ENCODE measurements at regions not wholly inside any gene's neighbourhood (a gene's known extent, or its start where the extent isn't known, plus 50 kb on each side); places are given as distances from the start of the nearest gene placed in this dataset.

DNA sequence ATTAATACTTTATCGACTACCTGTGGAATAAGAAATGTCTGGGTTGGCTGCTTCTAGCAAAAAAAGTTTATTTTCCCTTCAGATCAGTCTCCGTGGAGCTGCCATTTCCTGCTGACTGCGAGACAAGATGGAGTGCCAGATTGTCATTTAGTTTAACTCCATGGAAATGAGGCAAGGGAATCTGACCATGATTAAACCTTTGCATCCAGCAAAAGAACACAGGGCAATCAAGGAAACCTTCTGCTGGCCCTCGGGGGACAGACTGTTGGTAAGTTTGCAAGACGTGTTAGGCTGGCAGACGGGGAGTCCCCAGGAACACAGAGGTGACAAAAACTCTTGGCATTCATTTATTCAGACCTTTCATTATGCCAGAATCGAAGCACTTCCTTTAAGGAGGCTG lies 52.2 kb upstream of the SPACA1 start:
- no peak overlapping the region for H3K4me2 ChIP-seq (ENCODE audit: low read length)
- CTCF ChIA-PET (ENCODE audit: unreplicated experiment): interaction anchor here (0.5 kb wide), 1 partner anchor 469 kb away, joined by 3 read pairs; no protein-coding TSS in a partner anchor
- H3K9me2 ChIP-seq (ENCODE audit: insufficient read depth, low read length): no peaks in the 10 kb centered on the region
- no peaks in the 10 kb centered on the region for H3K79me2 ChIP-seq (ENCODE audit: insufficient read depth, low read depth, low read length)
- H2AFZ ChIP-seq (ENCODE audit: low read length): peak overlapping the region; percentile 31; the same call in 1 of the 2 replicates
- H3K4me3 ChIP-seq (ENCODE audit: low read depth, low read length, poor library complexity, severe bottlenecking): no peak overlapping the region
- no peak for DNase-seq (ENCODE audit: low spot score)
- intact Hi-C loops (cut with micrococcal nuclease; ENCODE audit: unreplicated experiment): no loop called here
- POLR2A ChIA-PET: interaction anchor here (0.7 kb wide), 1 partner anchor 301 kb away, joined by 3 read pairs; no protein-coding TSS in a partner anchor
- H3K4me1 ChIP-seq (ENCODE audit: insufficient read depth, low read length, poor library complexity, severe bottlenecking): peaks cover 12% of the 10 kb centered on the region
- TF ChIP-seq, protein P1, sequence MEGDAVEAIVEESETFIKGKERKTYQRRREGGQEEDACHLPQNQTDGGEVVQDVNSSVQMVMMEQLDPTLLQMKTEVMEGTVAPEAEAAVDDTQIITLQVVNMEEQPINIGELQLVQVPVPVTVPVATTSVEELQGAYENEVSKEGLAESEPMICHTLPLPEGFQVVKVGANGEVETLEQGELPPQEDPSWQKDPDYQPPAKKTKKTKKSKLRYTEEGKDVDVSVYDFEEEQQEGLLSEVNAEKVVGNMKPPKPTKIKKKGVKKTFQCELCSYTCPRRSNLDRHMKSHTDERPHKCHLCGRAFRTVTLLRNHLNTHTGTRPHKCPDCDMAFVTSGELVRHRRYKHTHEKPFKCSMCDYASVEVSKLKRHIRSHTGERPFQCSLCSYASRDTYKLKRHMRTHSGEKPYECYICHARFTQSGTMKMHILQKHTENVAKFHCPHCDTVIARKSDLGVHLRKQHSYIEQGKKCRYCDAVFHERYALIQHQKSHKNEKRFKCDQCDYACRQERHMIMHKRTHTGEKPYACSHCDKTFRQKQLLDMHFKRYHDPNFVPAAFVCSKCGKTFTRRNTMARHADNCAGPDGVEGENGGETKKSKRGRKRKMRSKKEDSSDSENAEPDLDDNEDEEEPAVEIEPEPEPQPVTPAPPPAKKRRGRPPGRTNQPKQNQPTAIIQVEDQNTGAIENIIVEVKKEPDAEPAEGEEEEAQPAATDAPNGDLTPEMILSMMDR (conservative IDR thresholded peaks at IDR 0.05; ENCODE audit: low read length): no peak
- TF ChIP-seq EZH2phosphoT487 (IDR thresholded peaks at IDR 0.05; ENCODE audit: borderline replicate concordance, low read depth, low read length): no peak
- no peak overlapping the region for H3K27ac ChIP-seq (ENCODE audit: low read depth, low read length, poor library complexity, severe bottlenecking)
- H3K36me3 ChIP-seq (ENCODE audit: insufficient read depth, low read length): no peaks in the 10 kb centered on the region
- no TSS peak for BruUV-seq (replicated peaks)
- H4K20me1 ChIP-seq (ENCODE audit: insufficient read depth, low read length): no peaks in the 10 kb centered on the region
- H3K9me3 ChIP-seq (ENCODE audit: low read length): no peaks in the 10 kb centered on the region

DNA sequence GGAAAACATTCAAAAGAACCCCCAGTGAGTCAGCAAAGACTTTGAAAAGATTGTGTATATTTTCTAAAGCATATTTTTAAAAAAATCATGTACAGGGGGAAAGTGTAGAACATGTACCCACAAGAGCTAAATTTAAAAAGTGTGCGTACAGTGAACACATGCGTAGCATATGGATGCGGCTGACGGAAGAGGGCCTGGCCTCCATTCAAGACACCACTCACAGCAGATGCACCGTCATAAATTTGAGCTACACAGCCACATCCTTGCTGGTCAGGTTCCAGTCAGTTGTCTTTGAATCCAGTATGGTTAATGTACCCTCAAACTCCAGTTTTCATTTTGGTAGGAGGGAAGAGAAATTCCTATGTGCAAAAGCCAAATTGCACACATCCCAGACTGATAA lies 54.3 kb upstream of the SPACA1 start:
- Histone ChIP-seq H3K27ac (ENCODE audit: low read depth, low read length, poor library complexity, severe bottlenecking) (no peak overlapping the region), H3K4me2 (ENCODE audit: low read length) (no peak overlapping the region), H3K4me1 (ENCODE audit: insufficient read depth, low read length, poor library complexity, severe bottlenecking) (peaks cover 4% of the 10 kb centered on the region), H4K20me1 (ENCODE audit: insufficient read depth, low read length) (no peaks in the 10 kb centered on the region), H3K36me3 (ENCODE audit: insufficient read depth, low read length) (no peaks in the 10 kb centered on the region), H3K4me3 (ENCODE audit: low read depth, low read length, poor library complexity, severe bottlenecking) (no peak overlapping the region), H2AFZ (ENCODE audit: low read length) (no peak overlapping the region), H3K9me3 (ENCODE audit: low read length) (no peaks in the 10 kb centered on the region), H3K9me2 (ENCODE audit: insufficient read depth, low read length) (no peaks in the 10 kb centered on the region), H3K79me2 (ENCODE audit: insufficient read depth, low read depth, low read length) (no peaks in the 10 kb centered on the region)
- CTCF ChIA-PET (ENCODE audit: unreplicated experiment): no interaction called here
- TF ChIP-seq EZH2phosphoT487 (IDR thresholded peaks at IDR 0.05; ENCODE audit: borderline replicate concordance, low read depth, low read length): no peak
- TF ChIP-seq, protein P1 (conservative IDR thresholded peaks at IDR 0.05; ENCODE audit: low read length): no peak
- BruUV-seq (replicated peaks): no TSS peak
- POLR2A ChIA-PET: interaction anchor here (1.0 kb wide), 1 partner anchor 16 kb away, joined by 3 read pairs; no protein-coding TSS in a partner anchor
- DNase-seq (ENCODE audit: low spot score): no peak
- intact Hi-C loops (cut with micrococcal nuclease; ENCODE audit: unreplicated experiment): no loop called here

DNA sequence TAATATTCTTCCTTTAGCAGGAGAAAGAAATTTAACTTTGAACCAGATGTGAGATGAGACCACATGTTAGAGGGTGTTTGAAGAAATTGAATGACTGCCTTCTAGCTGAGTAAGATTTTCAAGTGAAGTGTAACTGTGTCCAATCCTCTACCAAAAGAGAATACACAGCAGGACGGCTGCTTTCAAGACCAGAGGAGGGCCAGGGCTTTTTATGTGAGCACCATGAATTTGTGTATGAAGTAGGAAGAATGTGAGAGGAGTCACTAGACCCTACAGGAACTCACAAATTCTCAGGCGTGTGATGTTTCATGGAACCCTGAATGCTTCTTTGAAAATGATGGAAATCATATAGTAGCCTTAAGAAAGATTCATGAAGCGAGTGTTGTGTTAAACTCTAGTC lies 56.8 kb upstream of the SPACA1 start:
- no peaks in the 10 kb centered on the region for H3K79me2 ChIP-seq (ENCODE audit: insufficient read depth, low read depth, low read length)
- TF ChIP-seq, protein P1 (conservative IDR thresholded peaks at IDR 0.05; ENCODE audit: low read length): no peak
- TF ChIP-seq EZH2phosphoT487 (IDR thresholded peaks at IDR 0.05; ENCODE audit: borderline replicate concordance, low read depth, low read length): no peak
- DNase-seq (ENCODE audit: low spot score): no peak
- H3K9me2 ChIP-seq (ENCODE audit: insufficient read depth, low read length): no peaks in the 10 kb centered on the region
- no peaks in the 10 kb centered on the region for H4K20me1 ChIP-seq (ENCODE audit: insufficient read depth, low read length)
- intact Hi-C loops (cut with micrococcal nuclease; ENCODE audit: unreplicated experiment): no loop called here
- POLR2A ChIA-PET: interaction anchor here (0.8 to 1.2 kb wide), 3 partner anchors 15 to 116 kb away, joined by 3 to 5 read pairs (median 4); no protein-coding TSS in a partner anchor
- H3K4me3 ChIP-seq (ENCODE audit: low read depth, low read length, poor library complexity, severe bottlenecking): no peak overlapping the region
- H2AFZ ChIP-seq (ENCODE audit: low read length): no peak overlapping the region
- BruUV-seq (replicated peaks): no TSS peak
- no peaks in the 10 kb centered on the region for H3K9me3 ChIP-seq (ENCODE audit: low read length)
- no peak overlapping the region for H3K27ac ChIP-seq (ENCODE audit: low read depth, low read length, poor library complexity, severe bottlenecking)
- no peaks in the 10 kb centered on the region for H3K4me1 ChIP-seq (ENCODE audit: insufficient read depth, low read length, poor library complexity, severe bottlenecking)
- H3K4me2 ChIP-seq (ENCODE audit: low read length): no peak overlapping the region
- H3K36me3 ChIP-seq (ENCODE audit: insufficient read depth, low read length): no peaks in the 10 kb centered on the region
- CTCF ChIA-PET (ENCODE audit: unreplicated experiment): no interaction called here
